ENCODE measurements at regions not wholly inside any gene's neighbourhood (a gene's known extent, or its start where the extent isn't known, plus 50 kb on each side); places are given as distances from the start of the nearest gene placed in this dataset.

DNA sequence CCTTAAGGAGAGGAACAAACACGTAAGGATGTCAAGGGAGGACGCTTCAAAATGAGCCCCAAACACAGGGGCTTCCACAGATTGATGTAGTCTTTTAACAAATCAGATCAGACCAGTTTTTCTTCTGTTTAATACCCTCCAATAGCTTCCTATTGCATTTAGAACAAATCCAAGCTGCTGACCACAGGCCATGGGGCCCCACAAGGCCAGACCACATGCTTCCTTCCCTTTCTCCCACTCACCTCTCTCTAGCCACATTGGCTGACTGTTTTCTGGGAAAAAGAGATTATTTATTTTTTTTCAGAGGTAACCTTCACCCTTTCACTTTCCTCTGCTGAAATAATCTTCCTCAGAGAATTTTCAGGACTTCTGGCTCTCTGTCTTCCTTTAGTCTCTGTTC, 380.6 kb downstream of the SIPA1L2 start:
- DNase-seq (ENCODE audit: extremely low spot score), result no peak
- ChIA-PET CTCF (interaction anchor here (1.4 kb wide), 1 partner anchor 16 kb away, joined by 3 read pairs; no protein-coding TSS in a partner anchor), POLR2A (no interaction called here)
- TF ChIP-seq, protein P1, sequence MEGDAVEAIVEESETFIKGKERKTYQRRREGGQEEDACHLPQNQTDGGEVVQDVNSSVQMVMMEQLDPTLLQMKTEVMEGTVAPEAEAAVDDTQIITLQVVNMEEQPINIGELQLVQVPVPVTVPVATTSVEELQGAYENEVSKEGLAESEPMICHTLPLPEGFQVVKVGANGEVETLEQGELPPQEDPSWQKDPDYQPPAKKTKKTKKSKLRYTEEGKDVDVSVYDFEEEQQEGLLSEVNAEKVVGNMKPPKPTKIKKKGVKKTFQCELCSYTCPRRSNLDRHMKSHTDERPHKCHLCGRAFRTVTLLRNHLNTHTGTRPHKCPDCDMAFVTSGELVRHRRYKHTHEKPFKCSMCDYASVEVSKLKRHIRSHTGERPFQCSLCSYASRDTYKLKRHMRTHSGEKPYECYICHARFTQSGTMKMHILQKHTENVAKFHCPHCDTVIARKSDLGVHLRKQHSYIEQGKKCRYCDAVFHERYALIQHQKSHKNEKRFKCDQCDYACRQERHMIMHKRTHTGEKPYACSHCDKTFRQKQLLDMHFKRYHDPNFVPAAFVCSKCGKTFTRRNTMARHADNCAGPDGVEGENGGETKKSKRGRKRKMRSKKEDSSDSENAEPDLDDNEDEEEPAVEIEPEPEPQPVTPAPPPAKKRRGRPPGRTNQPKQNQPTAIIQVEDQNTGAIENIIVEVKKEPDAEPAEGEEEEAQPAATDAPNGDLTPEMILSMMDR (IDR thresholded peaks at IDR 0.05; ENCODE audit: control extremely low read depth, extremely low read depth, low read depth, missing control alignments), result no peak

DNA sequence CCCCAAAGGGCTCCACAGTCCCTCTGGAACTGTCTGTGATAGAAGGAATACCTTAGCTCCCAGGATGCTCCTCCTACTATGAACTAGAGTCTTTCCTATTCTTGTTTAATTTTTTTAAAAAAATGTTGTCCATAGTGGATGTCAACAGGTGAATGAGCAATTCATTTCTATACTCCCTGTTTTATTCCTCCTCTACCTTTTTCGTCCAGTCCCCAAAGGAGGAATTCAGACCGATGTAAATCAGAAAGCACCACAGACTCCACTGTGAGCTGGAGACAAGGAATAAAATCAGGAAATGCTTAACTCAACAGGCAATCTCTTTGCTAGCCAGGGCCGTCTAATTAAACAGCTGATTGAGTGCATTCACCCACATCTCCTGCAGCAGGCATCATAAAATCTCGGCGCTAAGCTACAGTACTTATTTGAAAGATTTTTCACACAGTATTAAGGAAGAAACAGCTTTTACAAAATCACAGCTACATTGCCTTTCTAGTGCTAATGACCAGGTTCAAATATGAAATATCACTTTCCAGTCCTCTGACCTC, 381.6 kb downstream of the SIPA1L2 start:
- TF ChIP-seq, protein P1 (IDR thresholded peaks at IDR 0.05; ENCODE audit: control extremely low read depth, extremely low read depth, low read depth, missing control alignments), result no peak
- DNase-seq (ENCODE audit: extremely low spot score), result no peak
- ChIA-PET CTCF (interaction anchor here (1.4 kb wide), 1 partner anchor 17 kb away, joined by 3 read pairs; no protein-coding TSS in a partner anchor), POLR2A (interaction anchor here (0.6 kb wide), 1 partner anchor 57 kb away, joined by 3 read pairs; no protein-coding TSS in a partner anchor)

DNA sequence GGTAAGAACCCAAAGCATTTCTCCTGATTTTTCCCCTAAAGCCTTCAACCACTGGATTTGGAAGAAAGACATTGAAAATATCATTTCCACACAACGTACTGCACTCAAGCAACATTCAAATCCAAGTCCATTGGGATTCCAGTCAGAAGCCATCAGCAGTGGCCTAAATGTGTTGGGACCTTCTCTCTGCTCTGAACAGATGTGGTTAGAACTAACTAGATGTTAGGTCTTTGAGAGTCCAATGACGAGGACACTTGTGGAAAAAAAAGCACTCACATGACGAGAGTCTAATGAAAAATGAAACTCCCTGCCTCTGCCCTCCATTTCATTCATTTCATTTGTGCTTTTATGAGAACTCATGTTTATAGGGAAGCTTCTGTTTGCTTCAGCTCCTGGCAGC, 382.3 kb downstream of the SIPA1L2 start:
- ChIA-PET POLR2A (no interaction called here), CTCF (no interaction called here)
- TF ChIP-seq, protein P1 (IDR thresholded peaks at IDR 0.05; ENCODE audit: control extremely low read depth, extremely low read depth, low read depth, missing control alignments), result no peak
- no peak for DNase-seq (ENCODE audit: extremely low spot score)

DNA sequence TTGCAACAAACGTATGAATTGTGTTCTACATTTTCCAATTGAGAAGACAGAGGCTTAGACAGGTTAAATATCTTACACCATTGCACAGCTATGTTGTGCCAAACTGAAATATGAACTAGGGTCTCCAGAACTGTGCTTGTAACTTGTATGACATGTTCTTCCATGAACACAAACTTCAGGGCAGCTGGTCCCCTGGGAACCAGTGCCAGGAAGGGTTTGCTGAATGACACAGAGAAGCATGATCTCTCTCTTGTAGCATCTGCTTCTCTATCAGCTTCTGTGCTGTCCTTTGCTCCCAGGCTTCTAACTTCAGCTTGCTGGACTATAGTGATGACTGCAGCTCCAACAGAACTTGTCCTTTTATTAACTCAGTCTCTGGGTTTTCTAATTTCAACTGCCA, 385.5 kb downstream of the SIPA1L2 start:
- ChIA-PET POLR2A (no interaction called here), CTCF (no interaction called here)

DNA sequence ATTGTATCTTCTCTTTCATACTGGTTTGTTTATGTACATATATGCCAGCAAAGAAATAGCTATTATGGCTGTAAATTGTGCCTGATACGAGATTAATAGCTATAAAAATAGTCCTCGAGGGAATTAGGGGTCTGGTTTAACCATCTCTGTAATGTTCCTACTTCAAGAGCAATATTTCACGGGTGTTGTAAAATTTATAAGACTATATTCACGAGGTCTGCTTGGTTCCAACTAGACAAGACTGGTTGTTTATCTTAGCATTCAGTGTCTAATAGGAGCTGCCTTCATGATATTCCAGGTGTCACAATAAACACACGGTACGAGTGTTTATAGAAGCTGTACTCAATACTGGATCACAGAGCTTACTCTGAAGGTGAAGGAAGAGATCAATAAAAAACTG, 389.9 kb downstream of the SIPA1L2 start:
- ChIA-PET CTCF (no interaction called here), POLR2A (no interaction called here)
- no peak for DNase-seq (ENCODE audit: extremely low spot score)
- TF ChIP-seq, protein P1 (IDR thresholded peaks at IDR 0.05; ENCODE audit: control extremely low read depth, extremely low read depth, low read depth, missing control alignments), result no peak

More for the DNA sequence above, 385.5 kb downstream of the SIPA1L2 start:
- TF ChIP-seq, protein P1 (IDR thresholded peaks at IDR 0.05; ENCODE audit: control extremely low read depth, extremely low read depth, low read depth, missing control alignments), result no peak
- no peak for DNase-seq (ENCODE audit: extremely low spot score)

DNA sequence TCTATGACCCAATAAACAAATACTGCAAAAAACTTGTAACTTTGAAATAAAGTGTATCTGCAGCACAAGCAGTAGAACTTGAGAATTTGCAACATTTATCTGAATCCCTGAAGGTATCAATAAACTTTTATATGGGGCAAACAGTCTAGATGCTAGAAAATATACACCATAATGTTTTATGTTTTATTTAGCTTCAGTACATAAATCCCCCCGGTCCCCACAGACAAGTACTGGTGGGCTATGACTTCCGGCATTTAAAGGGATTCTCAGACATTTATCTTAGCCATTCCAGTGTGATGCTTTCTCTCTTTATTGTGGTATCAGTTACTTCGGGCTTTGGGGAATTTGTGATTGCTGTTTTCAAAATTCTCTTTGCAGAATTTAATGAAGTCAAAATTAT, 390.4 kb downstream of the SIPA1L2 start:
- POLR2A ChIA-PET, result no interaction called here
- CTCF ChIA-PET, result no interaction called here
- no peak for DNase-seq (ENCODE audit: extremely low spot score)
- TF ChIP-seq, protein P1 (IDR thresholded peaks at IDR 0.05; ENCODE audit: control extremely low read depth, extremely low read depth, low read depth, missing control alignments), result no peak

Data from GM10248 (cell line).